GM23338 (cell line): ENCODE measurements at regions not wholly inside any gene's neighbourhood (a gene's known extent, or its start where the extent isn't known, plus 50 kb on each side); places are given as distances from the start of the nearest gene placed in this dataset.
"Not testable (repeated sequence)": the region's sequence is repeated elsewhere in the genome, so short reads cannot be mapped to it uniquely, and the experiment has no call there.

Experiments
- ATAC-seq: fragments of 200-7000 bp; cut with Tn5 transposase; 3 replicates; pipeline ENCODE4 v1.9.1; 2020
- DNase-seq: peaks from one replicate; pipeline ENCODE4 v3.0.0-alpha.2; 2015; ENCODE audit warnings: low spot score
- H2AFZ ChIP-seq: fragments of 200-600 bp; sonication (generic); 2 replicates; pipeline ENCODE4 v1.8.0; 2016; ENCODE audit warnings: antibody characterized with exemption, mild to moderate bottlenecking, moderate library complexity
- H3F3A ChIP-seq: fragments of 200-600 bp; sonication (generic); replicated peaks from 2 replicates; pipeline ENCODE4 v1.8.0; 2017; ENCODE audit warnings: antibody characterized with exemption, mixed run types, low read depth
- H3K27ac ChIP-seq: fragments of 200-600 bp; sonication (generic); 2 replicates; pipeline ENCODE4 v1.6.1; 2016; ENCODE audit warnings: low read depth
- H3K27me3 ChIP-seq: fragments of 200-600 bp; sonication (generic); 2 replicates; pipeline ENCODE4 v1.8.0; 2016; ENCODE audit warnings: mild to moderate bottlenecking, mixed run types, moderate library complexity; ENCODE audit not compliant: insufficient read depth
- H3K36me3 ChIP-seq: fragments of 200-600 bp; sonication (generic); 2 replicates; pipeline ENCODE4 v1.8.0; 2016; ENCODE audit warnings: mild to moderate bottlenecking; ENCODE audit not compliant: insufficient read depth
- H3K4me1 ChIP-seq: fragments of 200-600 bp; sonication (generic); 2 replicates; pipeline ENCODE4 v1.8.0; 2016; ENCODE audit warnings: mild to moderate bottlenecking, moderate library complexity; ENCODE audit not compliant: insufficient read depth
- H3K4me2 ChIP-seq: fragments of 200-600 bp; sonication (generic); 2 replicates; pipeline ENCODE4 v1.7.1; 2017; ENCODE audit warnings: mixed run types
- H3K4me3 ChIP-seq: fragments of 200-600 bp; sonication (generic); 2 replicates; pipeline ENCODE4 v1.6.1; 2016; ENCODE audit warnings: mixed run types
- H3K79me2 ChIP-seq: fragments of 200-600 bp; sonication (generic); replicated peaks from 2 replicates; pipeline ENCODE4 v1.8.0; 2017; ENCODE audit warnings: mild to moderate bottlenecking; ENCODE audit not compliant: insufficient read depth
- H3K9me2 ChIP-seq: fragments of 200-600 bp; sonication (generic); 2 replicates; pipeline ENCODE4 v1.8.0; 2017; ENCODE audit not compliant: insufficient read depth
- H4K20me1 ChIP-seq: fragments of 200-600 bp; sonication (generic); replicated peaks from 2 replicates; pipeline ENCODE4 v1.8.0; 2017; ENCODE audit warnings: mild to moderate bottlenecking; ENCODE audit not compliant: insufficient read depth
- H3K27ac Mint-ChIP-seq: 2 replicates; pipeline ENCODE4 v1.8.0; 2020; ENCODE audit warnings: inconsistent platforms, mild to moderate bottlenecking, moderate library complexity, mixed read lengths
- H3K27me3 Mint-ChIP-seq: 3 replicates; pipeline ENCODE4 v1.8.0; 2022; ENCODE audit warnings: low read depth, mild to moderate bottlenecking, moderate library complexity, mixed read lengths, inconsistent platforms; ENCODE audit not compliant: insufficient read depth, poor library complexity
- H3K36me3 Mint-ChIP-seq: 3 replicates; pipeline ENCODE4 v1.8.0; 2021; ENCODE audit warnings: low read depth, mild to moderate bottlenecking, inconsistent platforms, moderate library complexity, mixed read lengths
- H3K4me1 Mint-ChIP-seq: 3 replicates; pipeline ENCODE4 v1.8.0; 2020; ENCODE audit warnings: mild to moderate bottlenecking, inconsistent platforms, mixed read lengths
- H3K4me3 Mint-ChIP-seq: 3 replicates; pipeline ENCODE4 v1.8.0; 2021; ENCODE audit warnings: moderate library complexity, mild to moderate bottlenecking, inconsistent platforms, mixed read lengths
- H3K9me3 Mint-ChIP-seq: 3 replicates; pipeline ENCODE4 v1.8.0; 2020; ENCODE audit warnings: moderate library complexity, mild to moderate bottlenecking, inconsistent platforms, mixed read lengths
- TF ChIP-seq, protein P1 (sequence below), 2 experiments: fragments of 200-600 bp in 1 of 2; sonication (generic) in 1 of 2; conservative IDR thresholded peaks; 2 replicates each; pipeline versions ENCODE4 v1.5.1 to v1.6.1; 2016 to 2017; ENCODE audit warnings: antibody characterized with exemption in 2 of 2, low read depth in 2 of 2, mild to moderate bottlenecking in 2 of 2, moderate library complexity in 1 of 2

DNA sequence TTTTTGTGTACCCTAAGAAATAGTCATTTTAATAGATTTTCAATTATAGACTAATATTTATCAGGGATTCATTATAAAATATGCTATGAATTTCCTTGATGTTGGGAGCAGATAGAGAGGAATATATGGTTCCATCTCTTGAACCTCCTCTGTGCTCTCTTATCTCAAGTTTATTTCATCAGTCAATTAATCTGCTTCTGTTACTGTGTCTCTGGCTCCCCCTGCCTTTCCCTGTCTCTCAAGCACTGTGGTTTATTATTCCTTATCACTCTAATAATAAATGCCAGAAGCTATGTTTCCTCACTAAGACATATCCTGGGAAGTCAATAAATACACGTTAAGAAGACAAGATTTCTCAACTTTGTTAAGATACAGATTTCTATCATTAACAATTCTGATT, 141.5 kb downstream of the SYT15 start:
- TF ChIP-seq, protein P1, sequence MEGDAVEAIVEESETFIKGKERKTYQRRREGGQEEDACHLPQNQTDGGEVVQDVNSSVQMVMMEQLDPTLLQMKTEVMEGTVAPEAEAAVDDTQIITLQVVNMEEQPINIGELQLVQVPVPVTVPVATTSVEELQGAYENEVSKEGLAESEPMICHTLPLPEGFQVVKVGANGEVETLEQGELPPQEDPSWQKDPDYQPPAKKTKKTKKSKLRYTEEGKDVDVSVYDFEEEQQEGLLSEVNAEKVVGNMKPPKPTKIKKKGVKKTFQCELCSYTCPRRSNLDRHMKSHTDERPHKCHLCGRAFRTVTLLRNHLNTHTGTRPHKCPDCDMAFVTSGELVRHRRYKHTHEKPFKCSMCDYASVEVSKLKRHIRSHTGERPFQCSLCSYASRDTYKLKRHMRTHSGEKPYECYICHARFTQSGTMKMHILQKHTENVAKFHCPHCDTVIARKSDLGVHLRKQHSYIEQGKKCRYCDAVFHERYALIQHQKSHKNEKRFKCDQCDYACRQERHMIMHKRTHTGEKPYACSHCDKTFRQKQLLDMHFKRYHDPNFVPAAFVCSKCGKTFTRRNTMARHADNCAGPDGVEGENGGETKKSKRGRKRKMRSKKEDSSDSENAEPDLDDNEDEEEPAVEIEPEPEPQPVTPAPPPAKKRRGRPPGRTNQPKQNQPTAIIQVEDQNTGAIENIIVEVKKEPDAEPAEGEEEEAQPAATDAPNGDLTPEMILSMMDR (conservative IDR thresholded peaks at IDR 0.05; ENCODE audit: low read depth in 2 of 2): peak; percentile 13 to 51; a peak in 3 of 4 replicates

DNA sequence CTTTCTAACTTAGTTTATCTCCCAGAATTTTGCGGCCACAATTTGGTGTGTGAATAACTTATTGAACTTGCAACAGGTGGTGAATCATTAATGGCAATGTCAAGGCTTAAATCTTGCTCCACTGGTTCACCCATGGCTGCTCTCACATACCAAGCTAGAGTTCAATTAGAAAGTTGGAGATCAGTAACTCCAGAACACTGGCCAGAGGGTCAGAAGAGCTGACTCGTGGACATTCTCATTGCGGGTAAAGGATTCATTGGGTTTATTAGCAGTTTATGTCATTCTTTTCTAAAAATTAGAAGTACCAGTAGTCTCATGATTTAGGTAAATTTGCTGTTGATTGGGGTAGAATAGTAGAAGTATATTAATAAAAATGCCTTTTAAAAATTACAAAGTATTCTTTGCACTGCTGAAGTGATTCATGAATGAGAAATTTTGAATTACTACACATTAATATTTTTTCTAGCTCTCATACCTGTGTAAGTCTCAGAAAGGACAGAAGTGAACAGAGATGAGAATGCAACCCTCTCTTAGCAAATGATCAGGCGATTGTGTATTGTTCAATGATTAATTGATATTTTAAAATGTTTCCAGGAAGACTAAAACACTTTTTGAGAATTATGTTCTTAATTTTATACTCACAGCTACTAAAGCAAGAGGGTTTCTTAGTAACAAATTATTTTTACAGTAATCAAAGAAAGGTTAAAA, 142.0 kb downstream of the SYT15 start:
- H3K27me3 ChIP-seq, H3K4me3 ChIP-seq, H3K79me2 ChIP-seq, H3K27ac Mint-ChIP-seq, H3K27me3 Mint-ChIP-seq, H3F3A ChIP-seq, ATAC-seq, H3K4me1 Mint-ChIP-seq, H3K4me3 Mint-ChIP-seq, DNase-seq, H4K20me1 ChIP-seq, H3K36me3 ChIP-seq, H3K9me2 ChIP-seq, H3K4me2 ChIP-seq, H3K36me3 Mint-ChIP-seq, H3K27ac ChIP-seq, H3K9me3 Mint-ChIP-seq, H3K4me1 ChIP-seq, H2AFZ ChIP-seq: not testable (repeated sequence)

More for the DNA sequence above, 141.5 kb downstream of the SYT15 start:
- not testable (repeated sequence) for H3K27me3 Mint-ChIP-seq, H3K9me3 Mint-ChIP-seq, H2AFZ ChIP-seq, H3K9me2 ChIP-seq, H3K4me1 ChIP-seq, H3K4me3 ChIP-seq, H3F3A ChIP-seq, H4K20me1 ChIP-seq, H3K36me3 Mint-ChIP-seq, H3K36me3 ChIP-seq, H3K27ac ChIP-seq, H3K4me2 ChIP-seq, H3K4me3 Mint-ChIP-seq, H3K27ac Mint-ChIP-seq, H3K4me1 Mint-ChIP-seq, H3K27me3 ChIP-seq, H3K79me2 ChIP-seq
- ATAC-seq (peak; percentile 68), DNase-seq (peak; percentile 45)

- H3K4me3 Mint-ChIP-seq: not testable (repeated sequence)
- ATAC-seq: peak; percentile 82
These were observed 145.3 kb downstream of the SYT15 start for GRCh38 chr10:46724258-46724657.

GRCh38 chr10:46728359-46728758, 149.4 kb downstream of the SYT15 start:
- H3K27me3 ChIP-seq, H3K27ac ChIP-seq, ATAC-seq, H3K79me2 ChIP-seq, H3K27me3 Mint-ChIP-seq, H3K36me3 Mint-ChIP-seq, H3K9me3 Mint-ChIP-seq, H3K36me3 ChIP-seq, H3K4me3 ChIP-seq, DNase-seq, H3K4me1 Mint-ChIP-seq, H3K4me3 Mint-ChIP-seq, H3K9me2 ChIP-seq, H2AFZ ChIP-seq, H3F3A ChIP-seq, H3K27ac Mint-ChIP-seq, H3K4me1 ChIP-seq, H4K20me1 ChIP-seq, H3K4me2 ChIP-seq: not testable (repeated sequence)

More at GRCh38 chr10:46724258-46724657, 145.3 kb downstream of the SYT15 start:
- not testable (repeated sequence) for H3K4me2 ChIP-seq, H3K27me3 ChIP-seq, H3F3A ChIP-seq, H3K4me3 ChIP-seq, H3K79me2 ChIP-seq, H3K27ac ChIP-seq, H3K36me3 Mint-ChIP-seq, H3K27me3 Mint-ChIP-seq, H3K9me2 ChIP-seq, H3K4me1 ChIP-seq, H4K20me1 ChIP-seq, H3K9me3 Mint-ChIP-seq, H3K4me1 Mint-ChIP-seq, H3K36me3 ChIP-seq, H2AFZ ChIP-seq
- DNase-seq: peak; percentile 19
- H3K27ac Mint-ChIP-seq: peak overlapping the region; percentile 63

- not testable (repeated sequence) for H3F3A ChIP-seq, DNase-seq, H3K79me2 ChIP-seq, H3K36me3 ChIP-seq, H3K27me3 ChIP-seq, H3K27ac ChIP-seq, H3K27ac Mint-ChIP-seq, H4K20me1 ChIP-seq, H3K4me3 ChIP-seq, H3K4me1 Mint-ChIP-seq, H3K27me3 Mint-ChIP-seq, H2AFZ ChIP-seq, H3K4me1 ChIP-seq, H3K4me3 Mint-ChIP-seq, H3K9me2 ChIP-seq, H3K36me3 Mint-ChIP-seq, ATAC-seq, H3K4me2 ChIP-seq, H3K9me3 Mint-ChIP-seq
These were observed 151.8 kb downstream of the SYT15 start for GRCh38 chr10:46730729-46731128.

DNA sequence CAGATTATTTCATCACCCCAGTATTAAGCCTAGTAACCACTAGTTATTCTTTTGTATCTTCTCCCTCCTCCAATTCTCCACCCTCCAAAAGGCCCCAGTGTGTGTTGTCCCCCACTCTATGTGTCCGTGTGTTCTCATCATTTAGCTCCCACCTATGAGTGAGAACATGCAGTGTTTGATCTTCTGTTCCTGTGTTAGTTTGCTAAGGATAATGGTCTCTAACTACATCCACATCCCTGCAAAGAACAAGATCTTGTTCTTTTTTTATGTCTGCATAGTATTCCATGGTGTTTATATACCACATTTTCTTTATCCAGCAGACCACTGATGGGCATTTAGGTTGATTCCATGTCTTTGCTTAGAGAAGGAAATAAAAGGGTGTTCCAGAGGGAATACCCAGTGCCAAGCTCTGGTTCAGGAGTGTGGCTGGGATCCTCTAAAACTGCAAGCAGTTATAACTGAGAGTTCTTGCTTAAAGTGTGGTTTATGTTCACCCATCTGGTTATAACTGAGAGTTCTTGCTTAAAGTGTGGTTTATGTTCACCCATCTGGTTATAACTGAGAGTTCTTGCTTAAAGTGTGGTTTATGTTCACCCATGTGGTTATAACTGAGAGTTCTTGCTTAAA, 154.8 kb downstream of the SYT15 start:
- not testable (repeated sequence) for H3K9me2 ChIP-seq, H3K9me3 Mint-ChIP-seq, H4K20me1 ChIP-seq, H3K27me3 ChIP-seq, H3K36me3 ChIP-seq, H3K4me1 Mint-ChIP-seq, H3K4me1 ChIP-seq, H3K4me3 ChIP-seq, DNase-seq, H3K27ac Mint-ChIP-seq, H3K27ac ChIP-seq, H3K27me3 Mint-ChIP-seq, H2AFZ ChIP-seq, ATAC-seq, H3F3A ChIP-seq, H3K4me2 ChIP-seq, H3K4me3 Mint-ChIP-seq, H3K79me2 ChIP-seq, H3K36me3 Mint-ChIP-seq
